Natural killer cell (primary cell): ENCODE measurements at regions not wholly inside any gene's neighbourhood (a gene's known extent, or its start where the extent isn't known, plus 50 kb on each side); places are given as distances from the start of the nearest gene placed in this dataset.

Experiments
- ATAC-seq, 3 donors: fragments of 150-1000 bp in 2 of 3; fragments of 200-7000 bp in 1 of 3; cut with Tn5 transposase; 1 replicate in 1 of 3; 2 replicates in 2 of 3; pipeline ENCODE4 v1.10.0; 2021; ENCODE audit warnings: mild to moderate bottlenecking in 2 of 3, moderate library complexity in 2 of 3
- DNase-seq, 2 donors: peaks; one replicate each; pipeline versions ENCODE4 v3.0.0 to v3.0.0-alpha.2; 2013 to 2021; ENCODE audit warnings: mixed read lengths in 1 of 2
- H3K27ac ChIP-seq: one replicate; pipeline ENCODE4 v1.5.1; 2013; ENCODE audit warnings: mild to moderate bottlenecking, low read length
- H3K27me3 ChIP-seq: one replicate; pipeline ENCODE4 v1.6.1; 2013; ENCODE audit warnings: low read length; ENCODE audit not compliant: control insufficient read depth, insufficient read depth
- H3K36me3 ChIP-seq: one replicate; pipeline ENCODE4 v1.6.1; 2013; ENCODE audit warnings: low read length; ENCODE audit not compliant: control insufficient read depth, insufficient read depth
- H3K4me1 ChIP-seq: one replicate; pipeline ENCODE4 v1.6.1; 2013; ENCODE audit warnings: low read length; ENCODE audit not compliant: control insufficient read depth, insufficient read depth
- H3K4me3 ChIP-seq: one replicate; pipeline ENCODE4 v1.5.1; 2013; ENCODE audit warnings: low read length
- H3K9me3 ChIP-seq: one replicate; pipeline ENCODE4 v1.6.1; 2013; ENCODE audit warnings: low read length; ENCODE audit not compliant: control insufficient read depth, insufficient read depth
- H3K27ac Mint-ChIP-seq, 2 donors: one replicate each; pipeline ENCODE4 v1.8.0; 2022; ENCODE audit warnings: mild to moderate bottlenecking in 2 of 2, mixed read lengths in 2 of 2, moderate library complexity in 1 of 2
- H3K27me3 Mint-ChIP-seq, 2 donors: one replicate each; pipeline ENCODE4 v1.8.0; 2022; ENCODE audit warnings: low read depth in 2 of 2, mixed read lengths in 2 of 2
- H3K36me3 Mint-ChIP-seq: one replicate; pipeline ENCODE4 v1.8.0; 2022; ENCODE audit warnings: mixed read lengths
- H3K4me1 Mint-ChIP-seq, 2 donors: one replicate each; pipeline ENCODE4 v1.8.0; 2022; ENCODE audit warnings: mixed read lengths in 2 of 2
- H3K4me3 Mint-ChIP-seq: one replicate; pipeline ENCODE4 v1.8.0; 2022; ENCODE audit warnings: mild to moderate bottlenecking, moderate library complexity, mixed read lengths
- H3K9me3 Mint-ChIP-seq, 2 donors: one replicate each; pipeline ENCODE4 v1.8.0; 2022; ENCODE audit warnings: mixed read lengths in 2 of 2
- WGBS: methylation state at CpG from one replicate; pipeline ENCODE4 v1.1.7; 2013; ENCODE audit warnings: missing lambda C conversion rate; ENCODE audit not compliant: insufficient coverage; 5-methylcytosine and 5-hydroxymethylcytosine counted together
- intact Hi-C: fragments of 100-400 bp; cut with micrococcal nuclease; formaldehyde crosslinking; loops from one replicate; pipeline ENCODE4 v1.14.2; 2022
- TF ChIP-seq, protein P1 (sequence below): fragments of 200-600 bp; IDR thresholded peaks from one replicate; pipeline ENCODE4 v1.8.0; 2022; ENCODE audit warnings: antibody characterized with exemption

- Mint-ChIP-seq H3K27ac (no peak overlapping the region), H3K9me3 (peaks cover 15 to 17% of the 10 kb centered on the region in 2 donors), H3K4me1 (no peaks in the 10 kb centered on the region), H3K27me3 (no peaks in the 10 kb centered on the region), H3K36me3 (peaks cover 9% of the 10 kb centered on the region), H3K4me3 (no peak overlapping the region)
- H3K36me3 ChIP-seq, result no peaks in the 10 kb centered on the region
- intact Hi-C loops, result no loop called here
- H3K4me1 ChIP-seq, result no peaks in the 10 kb centered on the region
- H3K27me3 ChIP-seq, result no peaks in the 10 kb centered on the region
- no peak overlapping the region for H3K27ac ChIP-seq
- TF ChIP-seq, protein P1, sequence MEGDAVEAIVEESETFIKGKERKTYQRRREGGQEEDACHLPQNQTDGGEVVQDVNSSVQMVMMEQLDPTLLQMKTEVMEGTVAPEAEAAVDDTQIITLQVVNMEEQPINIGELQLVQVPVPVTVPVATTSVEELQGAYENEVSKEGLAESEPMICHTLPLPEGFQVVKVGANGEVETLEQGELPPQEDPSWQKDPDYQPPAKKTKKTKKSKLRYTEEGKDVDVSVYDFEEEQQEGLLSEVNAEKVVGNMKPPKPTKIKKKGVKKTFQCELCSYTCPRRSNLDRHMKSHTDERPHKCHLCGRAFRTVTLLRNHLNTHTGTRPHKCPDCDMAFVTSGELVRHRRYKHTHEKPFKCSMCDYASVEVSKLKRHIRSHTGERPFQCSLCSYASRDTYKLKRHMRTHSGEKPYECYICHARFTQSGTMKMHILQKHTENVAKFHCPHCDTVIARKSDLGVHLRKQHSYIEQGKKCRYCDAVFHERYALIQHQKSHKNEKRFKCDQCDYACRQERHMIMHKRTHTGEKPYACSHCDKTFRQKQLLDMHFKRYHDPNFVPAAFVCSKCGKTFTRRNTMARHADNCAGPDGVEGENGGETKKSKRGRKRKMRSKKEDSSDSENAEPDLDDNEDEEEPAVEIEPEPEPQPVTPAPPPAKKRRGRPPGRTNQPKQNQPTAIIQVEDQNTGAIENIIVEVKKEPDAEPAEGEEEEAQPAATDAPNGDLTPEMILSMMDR, result no peak
- no peak for DNase-seq
- peaks cover 8% of the 10 kb centered on the region for H3K9me3 ChIP-seq
- 74% methylated on average over 4 of the region's 4 CpGs for WGBS
- ATAC-seq, result no peak
- H3K4me3 ChIP-seq, result no peak overlapping the region
These were observed 374.0 kb upstream of the STEAP1 start for GRCh38 chr7:89780291-89780690.

- Histone ChIP-seq H3K27me3 (no peaks in the 10 kb centered on the region), H3K4me1 (no peaks in the 10 kb centered on the region), H3K27ac (no peak overlapping the region), H3K9me3 (peaks cover 17% of the 10 kb centered on the region), H3K4me3 (no peak overlapping the region), H3K36me3 (no peaks in the 10 kb centered on the region)
- intact Hi-C loops, result no loop called here
- DNase-seq (no peak), ATAC-seq (no peak)
- Mint-ChIP-seq H3K36me3 (no peaks in the 10 kb centered on the region), H3K27me3 (no peaks in the 10 kb centered on the region), H3K9me3 (peaks cover 13 to 15% of the 10 kb centered on the region in 2 donors), H3K4me3 (no peak overlapping the region), H3K4me1 (no peaks in the 10 kb centered on the region), H3K27ac (no peak overlapping the region)
- TF ChIP-seq, protein P1, result no peak
- WGBS, result no CpG with 5 or more reads among the region's 2 CpGs
These were observed 357.8 kb upstream of the STEAP1 start for GRCh38 chr7:89796481-89796880.

DNA sequence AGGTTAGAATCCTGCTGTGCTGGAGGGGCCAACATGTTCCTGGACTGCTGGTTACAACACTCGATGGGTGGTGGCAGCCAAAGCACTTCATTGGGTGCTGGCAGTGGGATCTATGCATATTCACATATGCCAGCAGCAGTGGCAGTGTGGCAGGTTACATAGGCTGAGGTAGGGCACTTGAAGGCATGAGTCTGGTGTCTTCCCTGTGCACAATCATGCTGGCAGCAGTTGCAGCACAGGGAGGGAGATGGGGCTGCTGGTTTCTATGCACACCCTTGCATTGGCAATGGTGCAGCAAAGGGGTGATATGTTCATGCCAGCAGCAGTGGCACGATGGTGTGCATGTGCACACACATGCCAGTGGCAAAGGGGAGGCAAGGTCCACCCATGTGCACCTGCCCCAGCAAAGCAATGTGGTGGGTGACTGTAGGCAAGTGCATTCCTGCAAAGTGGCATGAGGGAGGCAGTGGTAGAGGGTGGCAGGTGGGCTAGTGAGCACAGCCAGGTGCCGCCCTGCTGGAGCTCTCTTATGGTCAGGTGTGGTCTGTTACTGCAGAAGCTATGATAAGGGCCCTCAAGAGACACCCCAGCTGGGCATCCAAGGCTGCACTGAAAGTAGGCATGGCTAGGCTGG, 356.2 kb upstream of the STEAP1 start:
- Histone ChIP-seq H3K27ac (no peak overlapping the region), H3K9me3 (peaks cover 15% of the 10 kb centered on the region), H3K27me3 (no peaks in the 10 kb centered on the region), H3K4me1 (no peaks in the 10 kb centered on the region), H3K4me3 (no peak overlapping the region), H3K36me3 (no peaks in the 10 kb centered on the region)
- intact Hi-C loops, result no loop called here
- Mint-ChIP-seq H3K9me3 (peaks cover 10 to 15% of the 10 kb centered on the region in 2 donors), H3K27me3 (no peaks in the 10 kb centered on the region), H3K36me3 (no peaks in the 10 kb centered on the region), H3K4me1 (no peaks in the 10 kb centered on the region), H3K27ac (no peak overlapping the region), H3K4me3 (no peak overlapping the region)
- ATAC-seq, result no peak
- 77% methylated on average over 3 of the region's 3 CpGs for WGBS
- TF ChIP-seq, protein P1, result no peak
- no peak for DNase-seq

GRCh38 chr7:89798599-89798996, 355.7 kb upstream of the STEAP1 start:
- Mint-ChIP-seq H3K4me1 (no peaks in the 10 kb centered on the region), H3K4me3 (no peak overlapping the region), H3K27ac (no peak overlapping the region), H3K36me3 (no peaks in the 10 kb centered on the region), H3K9me3 (peaks cover 15% of the 10 kb centered on the region in 2 donors), H3K27me3 (no peaks in the 10 kb centered on the region)
- TF ChIP-seq, protein P1, result no peak
- Histone ChIP-seq H3K36me3 (no peaks in the 10 kb centered on the region), H3K27me3 (no peaks in the 10 kb centered on the region), H3K9me3 (peaks cover 10% of the 10 kb centered on the region), H3K4me3 (no peak overlapping the region), H3K27ac (no peak overlapping the region), H3K4me1 (no peaks in the 10 kb centered on the region)
- ATAC-seq (no peak), DNase-seq (no peak)
- intact Hi-C loops, result no loop called here
- WGBS, result 94% methylated on average over 2 of the region's 2 CpGs
